Colon (tissue), 2 donors: ENCODE measurements at regions not wholly inside any gene's neighbourhood (a gene's known extent, or its start where the extent isn't known, plus 50 kb on each side); places are given as distances from the start of the nearest gene placed in this dataset.

Source experiments
- FAIRE-seq: peaks from 2 replicates; lab custom pipeline; 2012; peaks lifted over from hg19 to GRCh38; lab: Jason Lieb, UNC
- donor health status: control.
- donor health status: control.

DNA sequence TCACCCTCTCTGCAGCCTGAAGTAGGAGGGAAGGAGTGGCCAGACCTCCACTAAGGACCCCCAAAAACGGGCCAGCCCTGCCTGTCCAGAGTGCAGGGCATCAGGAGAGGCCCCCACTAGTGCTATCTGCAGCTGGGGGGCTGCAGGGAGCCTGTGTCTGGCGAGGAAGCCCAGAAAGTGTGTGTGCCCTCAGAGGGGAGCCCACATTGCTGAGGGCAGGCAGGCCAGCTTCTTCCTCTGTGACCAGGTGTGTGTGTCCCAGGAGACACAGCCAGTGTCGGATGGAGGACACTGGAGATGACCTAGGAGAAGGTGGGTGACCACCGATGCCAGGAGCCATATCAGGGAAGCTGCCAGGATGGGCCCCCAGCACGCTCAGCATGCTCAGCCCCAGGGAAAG is 218.7 kb downstream of the IRX2 start:
- FAIRE-seq = no peak

GRCh38 chr5:2531318-2531717 is 220.2 kb downstream of the IRX2 start:
- FAIRE-seq = no peak

DNA sequence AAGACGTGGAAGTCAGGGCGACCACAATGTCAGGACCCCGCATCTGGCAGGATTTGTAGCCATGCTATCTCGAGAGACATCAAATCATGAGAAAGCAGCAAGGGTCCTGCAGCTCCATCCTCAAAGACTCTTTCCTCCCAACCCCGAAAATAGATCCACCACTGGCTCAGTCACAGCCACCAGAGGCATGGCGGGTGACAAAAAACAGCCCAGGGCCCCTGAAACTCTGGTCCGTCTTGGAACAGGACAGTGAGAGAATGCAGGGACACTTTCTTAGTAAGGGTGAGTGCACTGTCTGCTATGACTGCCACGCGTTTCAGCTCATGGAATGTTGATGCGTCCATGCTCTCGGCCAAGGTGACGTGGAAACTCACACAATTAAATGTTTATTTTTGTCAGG is 220.9 kb downstream of the IRX2 start:
- FAIRE-seq = no peak

DNA sequence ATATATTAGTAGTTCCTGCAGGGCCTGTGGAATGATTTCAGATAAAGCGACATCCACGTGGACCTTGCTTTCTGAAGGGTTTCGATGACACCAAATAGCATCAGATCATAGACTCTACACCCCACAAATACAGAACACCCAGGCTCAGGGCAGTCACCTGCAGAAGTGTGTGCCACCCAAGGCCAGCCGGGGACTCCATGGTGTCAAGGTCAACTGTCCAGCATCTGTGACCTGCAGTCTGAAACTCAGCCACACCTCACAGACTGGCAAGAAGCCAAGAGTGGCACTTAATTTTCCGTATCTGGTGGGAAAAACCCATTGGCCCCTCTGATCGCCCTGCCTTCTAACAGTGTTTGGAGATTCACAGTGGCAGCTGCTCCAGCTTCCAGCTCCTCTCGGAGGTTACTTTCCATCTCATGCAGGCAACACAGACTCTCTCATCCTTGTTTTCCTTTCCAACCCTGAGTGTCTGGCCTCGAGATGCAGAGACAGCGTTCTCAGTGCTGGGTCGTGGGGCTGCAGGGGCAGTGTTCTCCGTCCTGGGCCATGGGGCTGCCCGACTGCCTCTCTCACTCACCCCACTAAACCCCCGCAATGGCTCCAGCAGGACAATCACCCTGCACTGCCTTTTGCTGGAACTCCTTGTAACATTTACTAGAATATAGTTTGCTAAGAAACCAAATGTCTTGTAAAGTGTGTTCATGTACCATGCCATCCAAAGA is 221.9 kb downstream of the IRX2 start:
- no peak for FAIRE-seq

DNA sequence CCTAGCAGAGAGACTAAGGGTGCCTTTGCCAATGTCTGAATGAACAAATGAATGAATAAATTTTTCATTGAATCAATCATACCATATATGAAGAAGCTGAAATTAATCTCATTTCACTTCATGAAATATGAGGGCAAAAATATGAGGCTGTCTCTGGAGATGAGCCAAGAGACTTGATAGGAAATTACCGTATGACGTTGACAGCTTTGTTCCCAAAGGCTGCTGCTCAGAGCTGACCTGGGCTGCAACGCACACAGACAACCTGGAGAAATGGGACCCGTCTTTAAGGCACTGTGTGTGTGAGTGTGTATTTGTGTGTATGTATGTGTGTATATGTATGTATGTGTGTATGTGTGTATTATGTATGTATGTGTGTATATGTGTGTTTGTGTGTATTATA is 226.1 kb downstream of the IRX2 start:
- FAIRE-seq = no peak

GRCh38 chr5:2524620-2525019 is 226.9 kb downstream of the IRX2 start:
- FAIRE-seq = no peak

GRCh38 chr5:2523180-2523579 is 228.3 kb downstream of the IRX2 start:
- no peak for FAIRE-seq

DNA sequence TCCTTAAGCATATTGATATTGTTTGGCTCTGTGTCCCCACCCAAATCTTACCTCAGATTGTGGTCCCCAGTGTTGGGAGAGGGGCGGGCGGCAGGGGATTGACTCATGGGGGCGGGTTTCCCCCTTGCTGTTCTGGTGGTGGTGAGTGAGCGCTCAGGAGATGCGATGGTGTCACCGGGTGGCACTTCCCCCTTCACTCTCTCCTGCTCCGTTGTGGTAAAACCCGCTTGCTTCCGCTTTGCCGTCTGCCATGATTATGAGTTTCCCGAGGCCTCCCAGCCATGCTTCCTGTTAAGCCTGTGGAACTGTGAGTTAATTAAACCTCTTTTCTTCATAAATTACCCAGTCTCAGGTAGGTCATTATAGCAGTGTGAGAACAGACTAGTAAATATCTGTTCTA is 229.1 kb downstream of the IRX2 start:
- FAIRE-seq = no peak

GRCh38 chr5:2519153-2519552 is 232.3 kb downstream of the IRX2 start:
- no peak for FAIRE-seq

DNA sequence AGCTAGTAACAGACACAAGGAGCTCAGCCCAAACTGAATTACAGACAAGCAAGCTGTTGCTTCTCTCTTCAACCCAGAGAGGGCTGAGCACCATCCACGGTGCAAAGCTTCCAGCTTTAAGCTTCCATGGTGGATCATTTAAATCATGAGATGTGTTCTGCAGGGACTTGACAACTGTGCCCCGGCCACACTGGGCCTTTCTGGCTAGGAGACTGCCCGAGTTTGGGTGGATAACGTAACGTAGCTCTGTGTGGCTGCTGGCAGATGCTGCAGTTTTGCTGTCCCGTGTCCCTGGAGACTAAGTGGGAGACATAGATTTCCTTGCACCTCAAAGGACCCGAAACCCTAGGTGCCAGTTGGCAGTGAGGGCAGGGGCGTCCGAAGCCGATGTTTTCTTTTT is 234.0 kb downstream of the IRX2 start:
- no peak for FAIRE-seq

DNA sequence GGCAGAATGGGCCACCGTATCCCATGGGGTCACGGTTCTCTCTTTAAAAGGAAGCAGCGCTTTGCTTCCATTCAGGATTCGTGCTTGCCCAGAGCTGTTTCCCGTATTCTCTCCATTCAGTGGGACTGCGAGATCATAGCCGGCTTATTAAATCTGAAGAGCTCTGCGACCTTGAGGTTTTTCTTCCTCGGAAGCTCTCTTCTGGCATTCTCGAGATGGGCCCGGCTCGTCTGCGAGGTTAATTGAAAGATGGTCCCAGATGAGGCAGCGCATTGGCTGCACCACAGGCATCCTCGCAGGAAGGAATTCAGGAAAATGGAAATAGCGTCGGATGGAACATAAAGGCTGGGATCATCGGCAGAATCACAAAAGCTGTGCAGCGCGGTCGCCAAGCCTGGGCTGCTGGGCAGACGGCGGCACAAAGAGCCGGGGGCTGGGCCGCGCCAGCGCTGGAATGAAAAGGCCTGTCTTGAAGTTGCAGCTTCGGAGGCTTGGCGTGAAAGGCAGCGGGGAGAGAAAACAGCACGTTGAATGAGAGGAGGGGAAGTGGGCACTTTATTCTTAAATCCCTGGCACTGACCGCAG is 236.2 kb downstream of the IRX2 start:
- FAIRE-seq = no peak

DNA sequence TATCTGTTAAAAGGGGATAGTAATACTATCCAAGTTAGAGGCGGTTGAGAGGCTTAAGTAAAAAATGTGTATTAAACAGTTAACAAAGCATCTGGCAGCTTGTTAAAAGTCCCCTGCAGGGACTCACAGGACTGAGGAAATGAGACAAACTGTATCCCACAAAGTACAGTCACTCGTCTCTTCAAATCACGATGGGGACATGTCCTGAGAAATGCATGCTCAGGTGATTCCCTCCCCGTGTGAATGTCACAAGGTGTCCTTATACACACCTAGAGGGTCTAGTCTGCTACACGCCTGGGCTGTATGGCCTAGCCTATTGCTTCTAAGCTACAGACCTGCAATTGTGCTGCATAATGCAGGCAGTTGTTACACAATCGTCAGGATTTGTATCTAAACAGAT is 237.0 kb downstream of the IRX2 start:
- no peak for FAIRE-seq

- FAIRE-seq = no peak
These were observed 239.8 kb downstream of the IRX2 start for GRCh38 chr5:2511706-2512105.

DNA sequence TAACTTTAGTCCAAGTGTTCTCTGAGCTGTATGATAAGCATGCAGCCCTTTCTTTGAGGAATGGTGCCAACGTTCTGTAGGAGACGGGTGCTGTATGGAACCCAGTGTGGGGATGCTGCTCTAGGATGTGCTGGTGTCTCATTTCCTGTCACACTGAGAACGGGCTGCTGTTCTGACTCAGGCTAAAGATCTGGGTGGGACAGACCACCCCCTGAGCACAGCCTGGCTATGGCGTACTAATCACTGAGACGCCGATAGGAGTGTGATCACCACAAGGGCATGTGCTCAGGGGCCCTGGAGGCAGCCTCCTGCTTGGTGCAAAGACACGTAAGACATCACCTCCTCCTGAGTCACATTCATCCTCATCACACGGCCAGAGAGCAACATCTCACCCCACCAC is 240.4 kb downstream of the IRX2 start:
- no peak for FAIRE-seq

DNA sequence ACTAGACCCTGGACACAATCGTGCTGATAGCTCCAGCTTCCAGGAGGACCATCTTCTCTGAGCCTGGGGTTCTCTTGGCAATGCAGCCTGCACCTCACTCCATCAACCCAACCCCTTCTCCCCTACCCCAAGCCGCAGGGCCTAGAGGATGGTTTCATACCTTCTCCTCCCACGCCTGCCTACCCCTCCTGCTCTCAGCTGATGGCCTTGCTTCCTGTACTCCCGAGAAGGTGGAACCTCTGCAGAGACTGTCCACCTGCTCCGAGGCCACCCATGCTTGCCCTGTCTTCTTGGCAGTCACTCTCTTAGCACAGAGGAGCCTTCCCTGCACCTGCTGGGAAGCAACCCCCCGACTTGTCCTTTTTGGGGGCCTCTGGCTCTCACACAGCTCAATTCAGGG is 241.9 kb downstream of the IRX2 start:
- FAIRE-seq = no peak

GRCh38 chr5:2508514-2508913 is 243.0 kb downstream of the IRX2 start:
- FAIRE-seq = no peak

- no peak for FAIRE-seq
These were observed 243.9 kb downstream of the IRX2 start for GRCh38 chr5:2507611-2508010.

GRCh38 chr5:2506603-2507002 is 244.9 kb downstream of the IRX2 start:
- no peak for FAIRE-seq

DNA sequence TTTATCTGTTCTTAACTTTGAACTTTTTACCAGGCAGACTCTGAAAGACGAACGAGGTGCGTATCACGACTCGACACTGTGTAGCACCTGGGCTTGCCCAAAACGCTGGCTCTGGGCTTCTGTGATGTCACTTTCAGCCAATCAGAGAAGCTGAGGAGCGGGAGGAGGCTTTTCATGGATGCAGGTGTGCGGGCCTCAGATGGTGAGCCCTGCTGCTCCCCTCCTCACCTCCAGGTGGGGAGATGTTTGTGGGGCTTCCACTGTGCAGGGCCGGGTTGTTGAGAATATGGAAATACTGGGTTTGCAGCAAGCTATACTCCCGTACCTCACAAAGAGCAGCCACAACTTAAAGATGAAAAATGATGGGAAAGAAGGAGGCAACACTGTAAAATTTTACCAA is 246.3 kb downstream of the IRX2 start:
- FAIRE-seq = no peak

DNA sequence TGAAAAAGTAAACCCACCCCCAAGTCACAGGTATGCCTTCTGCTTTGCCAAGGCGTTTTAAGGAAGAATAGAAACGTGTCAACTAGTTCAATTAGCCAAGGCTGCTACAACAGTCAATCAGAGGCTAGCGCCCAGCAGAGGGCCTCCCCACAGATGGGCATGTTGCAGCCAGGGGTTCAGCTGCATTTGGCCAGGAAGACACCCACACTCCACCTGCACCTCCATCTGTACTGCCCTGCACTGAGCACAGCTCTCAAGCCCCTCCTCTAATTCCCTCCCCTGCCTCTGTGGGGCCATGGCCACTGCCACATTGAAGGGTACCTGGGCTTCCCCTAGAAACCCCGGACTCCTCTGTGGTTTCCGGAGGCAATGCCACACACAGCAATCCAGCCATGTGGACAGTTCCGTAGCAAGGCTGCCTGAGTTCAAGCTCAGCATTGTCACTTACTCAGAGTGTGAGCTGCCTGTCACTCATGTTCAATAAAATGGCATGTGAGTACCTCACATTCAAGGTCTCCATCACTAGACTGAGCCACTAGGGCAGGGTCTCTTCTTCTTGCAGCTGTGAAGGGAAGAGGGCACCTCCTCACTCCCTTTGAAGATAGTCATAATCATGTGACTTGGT is 248.4 kb downstream of the IRX2 start:
- no peak for FAIRE-seq

DNA sequence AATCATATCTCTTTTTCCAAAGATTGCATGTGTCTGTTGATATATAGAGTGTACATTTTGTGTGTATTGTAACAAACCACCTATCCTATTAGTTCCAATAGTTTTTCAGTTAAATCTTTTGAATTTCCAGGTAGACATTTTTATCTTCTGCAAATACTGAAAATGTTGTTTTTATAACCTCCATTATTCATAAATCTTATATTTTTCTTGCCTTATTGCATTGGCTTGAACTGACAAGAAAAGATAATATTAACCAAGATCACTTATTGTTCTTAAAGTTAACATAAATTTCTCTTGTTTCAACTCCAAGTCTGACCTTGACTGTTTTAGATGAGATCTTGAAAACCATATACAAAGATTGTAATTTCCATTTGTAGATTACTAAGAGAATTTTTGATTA is 251.6 kb downstream of the IRX2 start:
- no peak for FAIRE-seq

DNA sequence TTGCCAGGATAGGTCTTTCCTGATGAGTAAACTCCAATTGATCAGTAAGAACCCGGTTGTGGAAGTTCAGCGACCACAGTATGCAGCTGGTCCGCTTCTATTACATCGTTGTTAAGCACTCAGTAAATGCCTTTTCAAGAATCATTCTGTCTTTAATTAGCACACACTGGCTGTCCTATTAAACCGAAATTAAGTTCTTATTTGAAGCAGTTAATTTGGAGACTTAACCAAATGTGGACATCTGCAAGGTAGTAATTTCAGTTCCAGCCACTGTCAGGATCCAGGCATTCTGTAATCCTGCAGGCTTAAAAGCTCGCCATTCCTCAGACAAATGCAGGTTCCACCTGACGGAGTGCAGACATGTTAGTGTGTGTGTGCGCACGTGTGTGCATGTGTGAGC is 254.6 kb downstream of the IRX2 start:
- no peak for FAIRE-seq

DNA sequence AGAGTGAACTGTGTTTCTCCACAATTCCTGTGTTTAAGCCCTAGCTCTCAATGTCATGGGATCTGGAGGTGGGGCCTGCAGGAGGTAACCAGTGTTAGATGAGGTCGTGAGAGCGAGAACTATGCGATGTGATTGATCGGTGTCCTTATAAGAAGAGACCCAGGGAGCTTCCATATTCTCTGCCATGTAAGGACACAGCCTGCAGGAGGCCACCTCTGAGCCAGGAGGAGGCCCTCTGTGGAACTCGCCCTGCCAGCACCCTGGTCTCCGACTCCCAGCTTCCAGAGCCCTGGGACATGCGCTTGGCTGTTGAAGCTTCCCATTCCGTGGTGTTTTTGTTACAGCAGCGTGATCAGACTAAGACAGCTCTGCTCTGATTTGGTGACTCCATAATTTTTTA is 255.4 kb downstream of the IRX2 start:
- FAIRE-seq = no peak

GRCh38 chr5:2493356-2493755 is 258.1 kb downstream of the IRX2 start:
- FAIRE-seq = no peak
